ENCODE measurements at regions not wholly inside any gene's neighbourhood (a gene's known extent, or its start where the extent isn't known, plus 50 kb on each side); places are given as distances from the start of the nearest gene placed in this dataset.

- ChIA-PET CTCF (no interaction called here), POLR2A (no interaction called here)
- Histone ChIP-seq H3K27me3 (ENCODE audit: control insufficient read depth, insufficient read depth, low read length) (no peaks in the 10 kb centered on the region), H3K36me3 (ENCODE audit: control insufficient read depth, insufficient read depth, low read length) (no peaks in the 10 kb centered on the region), H3K4me1 (ENCODE audit: control insufficient read depth, insufficient read depth, low read length) (no peaks in the 10 kb centered on the region), H3K9me3 (ENCODE audit: control insufficient read depth, insufficient read depth, low read depth, low read length) (no peaks in the 10 kb centered on the region), H3K27ac (ENCODE audit: low read length) (no peak overlapping the region), H3K4me3 (ENCODE audit: low read depth in 2 of 2, low read length in 2 of 2) (no peak overlapping the region)
- TF ChIP-seq REST (IDR thresholded peaks at IDR 0.05; ENCODE audit: insufficient read depth in 1 of 2, low read depth in 2 of 2, low read length in 1 of 2): no peak
- no peak for TF ChIP-seq SIN3A (IDR thresholded peaks at IDR 0.05; ENCODE audit: borderline replicate concordance, insufficient read depth, low read depth, low read length)
- TF ChIP-seq CTCF (IDR thresholded peaks at IDR 0.05): no peak
- TF ChIP-seq TCF7L2 (IDR thresholded peaks at IDR 0.05; ENCODE audit: low read depth, low read length): no peak
- TF ChIP-seq POLR2AphosphoS5 (IDR thresholded peaks at IDR 0.05; ENCODE audit: low read depth, low read length): no peak
- no TSS peak for BruUV-seq (replicated peaks)
- DNase-seq (ENCODE audit: low read depth, low spot score) (no peak), ATAC-seq (no peak)
- intact Hi-C loops (cut with micrococcal nuclease; ENCODE audit: unreplicated experiment) (no loop called here), in situ Hi-C loops (cut with HindIII; ENCODE audit: low pct_unique_long_range_greater_than_20kb, low sequenced_read_pairs) (no loop called here)
Observed at GRCh38 chr18:29185801-29186200, 1008.9 kb upstream of the CDH2 start.

- no peak for DNase-seq (ENCODE audit: low read depth, low spot score)
- no peak for TF ChIP-seq CTCF (IDR thresholded peaks at IDR 0.05)
- no peak for TF ChIP-seq REST (IDR thresholded peaks at IDR 0.05; ENCODE audit: insufficient read depth in 1 of 2, low read depth in 2 of 2, low read length in 1 of 2)
- TF ChIP-seq TCF7L2 (IDR thresholded peaks at IDR 0.05; ENCODE audit: low read depth, low read length): no peak
- no peak for TF ChIP-seq SIN3A (IDR thresholded peaks at IDR 0.05; ENCODE audit: borderline replicate concordance, insufficient read depth, low read depth, low read length)
- TF ChIP-seq POLR2AphosphoS5 (IDR thresholded peaks at IDR 0.05; ENCODE audit: low read depth, low read length): no peak
- Histone ChIP-seq H3K27ac (ENCODE audit: low read length) (no peak overlapping the region), H3K27me3 (ENCODE audit: control insufficient read depth, insufficient read depth, low read length) (no peaks in the 10 kb centered on the region), H3K9me3 (ENCODE audit: control insufficient read depth, insufficient read depth, low read depth, low read length) (no peaks in the 10 kb centered on the region), H3K4me3 (ENCODE audit: low read depth in 2 of 2, low read length in 2 of 2) (no peak overlapping the region), H3K36me3 (ENCODE audit: control insufficient read depth, insufficient read depth, low read length) (no peaks in the 10 kb centered on the region), H3K4me1 (ENCODE audit: control insufficient read depth, insufficient read depth, low read length) (no peaks in the 10 kb centered on the region)
- in situ Hi-C loops (cut with HindIII; ENCODE audit: low pct_unique_long_range_greater_than_20kb, low sequenced_read_pairs) (no loop called here), intact Hi-C loops (cut with micrococcal nuclease; ENCODE audit: unreplicated experiment) (no loop called here)
- no peak for ATAC-seq
- POLR2A ChIA-PET: no interaction called here
- BruUV-seq (replicated peaks): no TSS peak
- CTCF ChIA-PET: no interaction called here
Observed at GRCh38 chr18:29184654-29185053, 1007.7 kb upstream of the CDH2 start.

Measured in Panc1 (cell line).